LNCaP clone FGC (cell line): ENCODE measurements at regions not wholly inside any gene's neighbourhood (a gene's known extent, or its start where the extent isn't known, plus 50 kb on each side); places are given as distances from the start of the nearest gene placed in this dataset.
"Not testable (repeated sequence)": the region's sequence is repeated elsewhere in the genome, so short reads cannot be mapped to it uniquely, and the experiment has no call there.

ENCODE experiments used
- DNase-seq: peaks from one replicate; pipeline ENCODE4 v3.0.0-alpha.2; 2011; ENCODE audit warnings: low read depth
- H3K4me3 ChIP-seq: 2 replicates; pipeline ENCODE4 v1.5.1; 2011; ENCODE audit warnings: mild to moderate bottlenecking, low read depth, low read length, control low read depth
- CTCF ChIP-seq: IDR thresholded peaks from 2 replicates; pipeline ENCODE4 v1.5.1; 2012; ENCODE audit warnings: mild to moderate bottlenecking; ENCODE audit not compliant: control insufficient read depth, insufficient read depth; ENCODE audit errors: extremely low read depth

GRCh38 chr20:1747953-1748577, 90.5 kb upstream of the SIRPG start:
- TF ChIP-seq CTCF = no peak
- H3K4me3 ChIP-seq = no peak overlapping the region
- no peak for DNase-seq

GRCh38 chr20:1742049-1742434, 84.5 kb upstream of the SIRPG start:
- not testable (repeated sequence) for H3K4me3 ChIP-seq, DNase-seq

GRCh38 chr20:1741309-1742048, 83.9 kb upstream of the SIRPG start:
- DNase-seq = no peak
- no peak for TF ChIP-seq CTCF
- no peak overlapping the region for H3K4me3 ChIP-seq

DNA sequence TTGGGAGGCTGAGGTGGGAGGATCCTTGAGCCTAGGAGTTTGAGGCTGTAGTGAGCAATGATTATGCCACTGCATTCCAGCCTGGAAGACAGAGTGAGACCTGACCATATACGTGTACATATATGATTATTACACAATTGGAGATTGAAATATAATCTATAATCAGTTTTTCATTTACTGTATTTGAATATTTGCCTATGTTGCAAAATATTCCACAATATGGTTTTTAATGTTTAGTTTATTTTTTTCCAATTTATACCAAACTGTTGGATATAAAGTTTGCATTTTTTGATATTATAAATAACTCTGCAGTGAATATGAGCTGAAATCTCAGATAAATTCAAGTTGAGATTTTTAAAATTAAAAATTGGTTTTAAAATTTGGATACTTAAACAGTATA, 79.6 kb upstream of the SIRPG start:
- H3K4me3 ChIP-seq = no peak overlapping the region
- DNase-seq = no peak
- no peak for TF ChIP-seq CTCF

GRCh38 chr20:1735417-1736089, 78.0 kb upstream of the SIRPG start:
- no peak for DNase-seq
- no peak for TF ChIP-seq CTCF
- H3K4me3 ChIP-seq = no peak overlapping the region

DNA sequence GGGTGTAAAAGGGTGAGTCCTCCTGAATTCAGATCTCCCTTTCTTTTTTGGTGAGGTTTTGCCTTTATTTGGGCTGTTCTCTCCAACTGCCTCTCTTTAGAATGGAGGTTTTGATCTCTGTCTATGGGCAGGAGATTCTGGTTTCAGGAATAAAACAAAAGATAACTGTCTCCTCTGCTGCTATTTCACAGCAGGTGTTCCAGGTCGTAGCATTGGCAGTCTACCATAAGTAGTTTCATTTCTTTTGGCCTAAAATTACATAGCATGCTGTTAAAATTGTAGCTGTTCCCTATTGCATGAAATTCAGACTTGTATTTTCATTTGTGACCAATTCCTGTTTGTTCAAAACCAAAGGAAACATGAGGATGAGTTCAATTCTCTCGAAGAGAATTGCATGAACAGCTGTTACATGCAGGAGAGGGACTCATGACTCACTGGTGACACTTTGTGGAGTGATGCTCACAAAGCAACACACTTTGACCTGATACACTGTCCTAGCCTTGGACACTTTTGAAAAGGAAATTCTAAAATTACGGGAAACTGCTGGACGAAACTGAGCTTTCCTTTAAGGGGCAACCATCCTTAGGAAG, 76.8 kb upstream of the SIRPG start:
- TF ChIP-seq CTCF = peak; percentile 86
- H3K4me3 ChIP-seq = no peak overlapping the region
- peak; percentile 8 for DNase-seq

DNA sequence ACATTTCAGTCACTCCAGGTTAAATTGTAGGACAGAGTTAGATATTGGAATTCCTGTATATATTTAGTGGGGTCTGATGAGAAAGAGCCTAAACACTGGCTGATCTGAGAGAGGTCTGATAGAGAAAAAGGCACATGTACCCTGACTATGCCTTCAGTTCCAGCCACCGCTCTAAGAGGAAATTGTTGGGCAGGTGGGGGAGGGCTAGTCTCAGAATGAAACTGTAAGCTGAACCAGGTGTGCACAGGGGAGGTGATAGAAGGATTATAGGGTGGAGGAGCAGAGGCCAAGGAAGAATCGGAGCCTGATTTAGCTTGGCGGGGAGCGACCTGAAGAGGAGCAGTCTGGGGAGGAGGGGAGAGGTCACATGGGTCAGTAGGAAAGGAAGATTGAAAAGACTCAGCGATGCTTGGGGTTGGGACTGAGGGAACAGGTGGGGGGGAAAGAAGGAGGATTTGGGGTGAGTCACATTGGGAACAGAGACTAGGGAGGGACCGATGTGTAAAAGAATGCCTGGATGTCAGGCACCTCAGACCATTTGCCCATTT, 74.3 kb upstream of the SIRPG start:
- not testable (repeated sequence) for DNase-seq, H3K4me3 ChIP-seq

DNA sequence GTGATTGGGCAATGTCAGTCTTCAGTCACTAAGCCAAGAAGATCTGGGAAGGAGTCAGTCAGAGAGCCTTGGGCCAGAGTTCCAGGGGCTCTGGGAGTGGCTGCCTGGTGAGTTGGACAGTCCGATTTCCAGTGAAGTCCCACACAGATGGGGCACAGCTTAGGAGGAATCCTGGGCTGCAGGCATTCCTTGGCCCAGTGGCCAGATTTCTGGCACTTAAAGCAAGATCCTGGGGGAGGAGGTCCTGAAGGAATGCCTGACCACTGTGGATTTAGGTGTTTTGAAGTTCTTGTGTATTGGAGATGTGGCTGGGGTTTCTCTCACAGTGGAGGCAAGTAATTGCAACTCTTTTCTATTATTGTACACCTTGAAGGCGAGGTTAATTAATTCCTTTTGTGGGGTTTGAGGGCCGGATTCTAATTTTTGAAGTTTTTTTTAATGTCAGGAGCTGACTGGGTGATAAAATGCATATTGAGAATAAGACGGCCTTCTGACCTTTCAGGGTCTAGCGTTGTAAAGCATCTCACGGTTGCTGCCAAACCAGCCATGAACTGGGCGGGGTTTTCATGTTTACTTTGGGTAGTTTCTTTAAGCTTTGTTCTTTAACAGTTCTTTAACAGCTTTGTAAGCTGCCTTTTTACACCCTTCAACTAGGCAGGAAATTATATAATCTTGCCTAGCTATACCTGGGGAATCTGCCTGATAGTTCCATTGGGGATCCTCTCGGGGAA, 73.6 kb upstream of the SIRPG start:
- H3K4me3 ChIP-seq, DNase-seq: not testable (repeated sequence)

GRCh38 chr20:1727303-1727702, 69.7 kb upstream of the SIRPG start:
- H3K4me3 ChIP-seq, DNase-seq: not testable (repeated sequence)
